ENCODE measurements at regions not wholly inside any gene's neighbourhood (a gene's known extent, or its start where the extent isn't known, plus 50 kb on each side); places are given as distances from the start of the nearest gene placed in this dataset.

DNA sequence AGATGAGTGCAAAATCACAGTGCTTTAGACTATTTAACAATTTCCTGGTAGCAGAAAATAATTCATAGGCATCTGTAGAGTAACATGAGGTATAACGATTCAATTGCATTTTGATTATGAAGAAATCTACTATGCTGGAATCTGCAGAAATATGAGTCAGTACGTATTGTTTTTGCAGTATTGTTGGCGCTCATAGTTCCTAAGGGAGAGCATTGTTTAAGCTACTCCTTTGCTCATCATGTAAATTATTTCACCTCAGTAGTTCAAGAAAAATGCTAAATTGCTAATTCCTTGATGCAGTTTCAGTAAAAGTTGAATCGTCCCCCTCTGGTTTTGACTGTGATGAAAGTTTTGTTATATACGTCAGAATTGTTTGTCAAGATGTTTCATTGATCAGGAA lies 458.4 kb downstream of the HINT1 start:
- Histone ChIP-seq H3K27me3 (no peaks in the 10 kb centered on the region), H3K9me3 (no peaks in the 10 kb centered on the region), H3K36me3 (no peaks in the 10 kb centered on the region), H3K9ac (ENCODE audit: low read depth in 2 of 2, low read length in 2 of 2) (no peak overlapping the region), H3K4me1 (no peaks in the 10 kb centered on the region), H3K27ac (no peak overlapping the region), H3K4me3 (no peak overlapping the region)
- TF ChIP-seq, protein P1, sequence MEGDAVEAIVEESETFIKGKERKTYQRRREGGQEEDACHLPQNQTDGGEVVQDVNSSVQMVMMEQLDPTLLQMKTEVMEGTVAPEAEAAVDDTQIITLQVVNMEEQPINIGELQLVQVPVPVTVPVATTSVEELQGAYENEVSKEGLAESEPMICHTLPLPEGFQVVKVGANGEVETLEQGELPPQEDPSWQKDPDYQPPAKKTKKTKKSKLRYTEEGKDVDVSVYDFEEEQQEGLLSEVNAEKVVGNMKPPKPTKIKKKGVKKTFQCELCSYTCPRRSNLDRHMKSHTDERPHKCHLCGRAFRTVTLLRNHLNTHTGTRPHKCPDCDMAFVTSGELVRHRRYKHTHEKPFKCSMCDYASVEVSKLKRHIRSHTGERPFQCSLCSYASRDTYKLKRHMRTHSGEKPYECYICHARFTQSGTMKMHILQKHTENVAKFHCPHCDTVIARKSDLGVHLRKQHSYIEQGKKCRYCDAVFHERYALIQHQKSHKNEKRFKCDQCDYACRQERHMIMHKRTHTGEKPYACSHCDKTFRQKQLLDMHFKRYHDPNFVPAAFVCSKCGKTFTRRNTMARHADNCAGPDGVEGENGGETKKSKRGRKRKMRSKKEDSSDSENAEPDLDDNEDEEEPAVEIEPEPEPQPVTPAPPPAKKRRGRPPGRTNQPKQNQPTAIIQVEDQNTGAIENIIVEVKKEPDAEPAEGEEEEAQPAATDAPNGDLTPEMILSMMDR (IDR thresholded peaks at IDR 0.05): no peak
- DNase-seq: no peak
- intact Hi-C loops (cut with DNase I): no loop called here

DNA sequence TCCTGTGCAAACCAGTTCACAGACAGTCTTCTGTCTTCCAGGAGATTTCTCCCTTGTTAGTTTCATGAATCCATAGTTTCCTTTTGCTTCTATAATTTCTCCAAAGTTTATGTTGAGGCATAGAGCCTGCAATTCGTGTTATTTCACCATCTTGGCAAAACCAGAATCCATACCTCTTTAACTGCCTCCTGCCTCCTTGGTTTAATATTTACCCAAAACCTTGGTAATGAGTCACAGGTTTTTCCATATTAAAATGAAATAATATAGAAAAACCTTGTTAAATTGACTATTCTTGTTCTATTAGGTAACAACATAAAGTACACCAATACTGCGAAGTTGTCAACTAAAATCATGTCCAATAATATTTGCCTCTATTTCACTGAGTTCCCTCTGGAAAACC lies 459.7 kb downstream of the HINT1 start:
- Histone ChIP-seq H3K4me3 (no peak overlapping the region), H3K27me3 (no peaks in the 10 kb centered on the region), H3K27ac (no peak overlapping the region), H3K36me3 (no peaks in the 10 kb centered on the region), H3K9me3 (no peaks in the 10 kb centered on the region), H3K4me1 (no peaks in the 10 kb centered on the region), H3K9ac (ENCODE audit: low read depth in 2 of 2, low read length in 2 of 2) (no peak overlapping the region)
- no peak for DNase-seq
- TF ChIP-seq, protein P1 (IDR thresholded peaks at IDR 0.05): no peak
- intact Hi-C loops (cut with DNase I): no loop called here

DNA sequence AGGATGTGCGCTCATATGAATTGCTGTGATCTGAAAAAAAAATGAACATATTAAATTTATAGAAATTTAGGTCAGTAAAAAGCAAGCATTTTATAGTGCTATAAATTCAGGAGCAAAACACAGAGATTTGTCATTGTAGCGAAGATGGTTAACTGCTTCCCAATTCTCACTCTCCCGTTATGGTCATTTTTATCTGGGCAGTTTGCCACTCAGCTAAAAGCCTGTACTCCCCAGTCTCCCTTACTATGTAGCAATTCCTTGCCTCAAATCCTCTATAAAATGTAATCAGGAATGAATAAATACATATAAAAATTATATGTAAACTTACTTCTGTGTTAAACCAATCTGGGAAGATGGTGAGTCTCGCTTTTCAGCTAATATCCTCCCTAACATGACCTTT lies 471.5 kb downstream of the HINT1 start:
- TF ChIP-seq, protein P1 (IDR thresholded peaks at IDR 0.05): no peak
- Histone ChIP-seq H3K27me3 (no peaks in the 10 kb centered on the region), H3K9ac (ENCODE audit: low read depth in 2 of 2, low read length in 2 of 2) (no peak overlapping the region), H3K36me3 (no peaks in the 10 kb centered on the region), H3K9me3 (no peaks in the 10 kb centered on the region), H3K4me1 (no peaks in the 10 kb centered on the region), H3K4me3 (no peak overlapping the region), H3K27ac (no peak overlapping the region)
- intact Hi-C loops (cut with DNase I): no loop called here
- DNase-seq: no peak

DNA sequence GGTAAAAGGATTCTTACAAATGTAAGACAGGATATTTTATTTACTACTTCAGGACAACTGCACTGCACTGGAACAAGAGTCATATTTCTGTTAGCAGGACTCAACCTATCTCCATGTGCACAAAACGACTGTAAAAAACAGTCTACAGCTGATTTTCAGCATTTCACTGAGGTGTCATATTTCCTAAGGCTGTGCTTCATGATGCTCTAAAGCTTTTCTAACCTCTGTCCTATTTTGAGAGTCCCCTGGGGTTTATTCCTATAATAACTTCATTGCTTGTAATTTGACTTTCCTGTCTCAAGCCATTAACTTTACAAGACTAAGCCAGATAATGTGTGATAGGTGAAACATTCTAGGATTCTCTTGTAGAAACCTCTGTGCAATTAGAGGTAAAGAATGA lies 472.3 kb downstream of the HINT1 start:
- Histone ChIP-seq H3K4me1 (no peaks in the 10 kb centered on the region), H3K36me3 (no peaks in the 10 kb centered on the region), H3K27me3 (no peaks in the 10 kb centered on the region), H3K27ac (no peak overlapping the region), H3K9ac (ENCODE audit: low read depth in 2 of 2, low read length in 2 of 2) (no peak overlapping the region), H3K9me3 (no peaks in the 10 kb centered on the region), H3K4me3 (no peak overlapping the region)
- DNase-seq: no peak
- intact Hi-C loops (cut with DNase I): no loop called here
- TF ChIP-seq, protein P1 (IDR thresholded peaks at IDR 0.05): no peak

DNA sequence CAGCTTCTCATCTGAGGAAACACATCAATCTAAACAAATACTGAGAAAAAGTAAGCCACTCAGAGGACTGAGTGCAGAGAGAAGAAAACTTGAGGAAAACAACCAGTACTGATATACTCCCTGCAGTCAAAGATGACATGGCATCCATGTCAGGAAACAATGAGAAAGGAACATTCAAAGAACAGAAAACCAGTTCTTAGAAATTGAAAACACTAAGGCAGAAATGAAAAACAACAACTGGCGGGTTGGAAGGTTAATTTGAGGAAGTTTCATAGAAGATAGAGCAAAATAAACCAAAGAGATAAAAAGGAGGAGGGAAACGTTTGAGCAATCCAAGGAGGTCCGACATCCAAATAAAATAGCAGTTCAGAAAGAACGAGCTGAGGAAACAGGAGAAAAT lies 475.2 kb downstream of the HINT1 start:
- Histone ChIP-seq H3K27me3 (no peaks in the 10 kb centered on the region), H3K9me3 (no peaks in the 10 kb centered on the region), H3K27ac (no peak overlapping the region), H3K4me3 (no peak overlapping the region), H3K36me3 (no peaks in the 10 kb centered on the region), H3K4me1 (no peaks in the 10 kb centered on the region), H3K9ac (ENCODE audit: low read depth in 2 of 2, low read length in 2 of 2) (no peak overlapping the region)
- TF ChIP-seq, protein P1 (IDR thresholded peaks at IDR 0.05): no peak
- DNase-seq: no peak
- intact Hi-C loops (cut with DNase I): no loop called here

Data from colonic mucosa (tissue), 4 donors.